NCI-H69 (cell line): ENCODE measurements at regions not wholly inside any gene's neighbourhood (a gene's known extent, or its start where the extent isn't known, plus 50 kb on each side); places are given as distances from the start of the nearest gene placed in this dataset.

ENCODE experiments used
- DNase-seq: peaks from one replicate; lab custom pipeline; 2025; lab: John Stamatoyannopoulos, UW

GRCh38 chr15:31473385-31474058 lies 146.9 kb downstream of the KLF13 start:
- DNase-seq, result peak; percentile 22

GRCh38 chr15:31474059-31474868 lies 147.6 kb downstream of the KLF13 start:
- DNase-seq, result no peak

- DNase-seq, result no peak
Measured at GRCh38 chr15:31476236-31476810, 149.7 kb downstream of the KLF13 start.

- no peak for DNase-seq
Measured at GRCh38 chr15:31476866-31477265, 150.2 kb downstream of the KLF13 start.

- no peak for DNase-seq
Measured at GRCh38 chr15:31477301-31477700, 150.7 kb downstream of the KLF13 start.

GRCh38 chr15:31477851-31478701 lies 151.4 kb downstream of the KLF13 start:
- DNase-seq, result no peak

GRCh38 chr15:31478702-31479221 lies 152.1 kb downstream of the KLF13 start:
- no peak for DNase-seq

GRCh38 chr15:31480356-31481025 lies 153.9 kb downstream of the KLF13 start:
- peak; percentile 35 for DNase-seq

GRCh38 chr15:31481142-31481541 lies 154.5 kb downstream of the KLF13 start:
- no peak for DNase-seq

GRCh38 chr15:31482122-31482922 lies 155.7 kb downstream of the KLF13 start:
- DNase-seq, result no peak

GRCh38 chr15:31483053-31483985 lies 156.7 kb downstream of the KLF13 start:
- no peak for DNase-seq

- no peak for DNase-seq
Measured at GRCh38 chr15:31483986-31484951, 157.6 kb downstream of the KLF13 start.

GRCh38 chr15:31484986-31485385 lies 158.4 kb downstream of the KLF13 start:
- no peak for DNase-seq

GRCh38 chr15:31485431-31485830 lies 158.8 kb downstream of the KLF13 start:
- no peak for DNase-seq

- no peak for DNase-seq
Measured at GRCh38 chr15:31485911-31486461, 159.4 kb downstream of the KLF13 start.

- no peak for DNase-seq
Measured at GRCh38 chr15:31486506-31486905, 159.9 kb downstream of the KLF13 start.

GRCh38 chr15:31486906-31487695 lies 160.5 kb downstream of the KLF13 start:
- DNase-seq, result no peak
